Skin of body (tissue), 1 donor: ENCODE measurements at regions not wholly inside any gene's neighbourhood (a gene's known extent, or its start where the extent isn't known, plus 50 kb on each side); places are given as distances from the start of the nearest gene placed in this dataset.
"Not testable (repeated sequence)": the region's sequence is repeated elsewhere in the genome, so short reads cannot be mapped to it uniquely, and the experiment has no call there.

Source experiments
- DNase-seq: peaks from one replicate; lab custom pipeline; 2025; lab: John Stamatoyannopoulos, UW

DNA sequence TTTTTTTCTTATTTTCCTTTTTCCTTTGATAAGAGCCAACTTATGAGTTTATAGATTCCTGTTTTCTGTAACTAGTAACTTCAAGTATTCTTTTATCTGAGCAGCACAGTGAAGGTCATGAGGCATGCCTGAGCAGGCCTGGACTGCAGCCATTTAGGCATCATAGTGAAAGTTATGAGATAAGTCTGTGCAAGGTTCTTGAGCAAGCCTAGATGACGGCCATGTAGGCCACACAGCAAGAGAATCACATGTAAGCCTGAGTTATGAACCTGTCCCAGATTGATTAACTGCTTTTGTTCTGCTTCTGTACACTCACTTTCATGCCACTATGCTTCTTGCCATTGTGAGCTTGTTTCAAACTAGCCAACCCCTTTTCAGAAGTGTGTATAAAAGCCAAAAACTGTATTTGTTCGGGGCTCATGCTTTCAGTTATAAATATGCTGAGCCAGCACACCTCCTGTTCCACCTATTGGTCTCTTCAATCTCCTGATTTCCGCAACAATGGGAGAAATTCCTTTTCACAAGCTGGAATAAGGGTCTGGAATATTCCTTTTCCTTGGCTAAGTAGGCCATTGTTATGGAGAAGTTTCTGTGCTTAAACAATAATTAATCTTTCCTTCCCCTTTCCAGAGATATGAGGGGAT, 745.7 kb downstream of the FAM181B start:
- DNase-seq = no peak

DNA sequence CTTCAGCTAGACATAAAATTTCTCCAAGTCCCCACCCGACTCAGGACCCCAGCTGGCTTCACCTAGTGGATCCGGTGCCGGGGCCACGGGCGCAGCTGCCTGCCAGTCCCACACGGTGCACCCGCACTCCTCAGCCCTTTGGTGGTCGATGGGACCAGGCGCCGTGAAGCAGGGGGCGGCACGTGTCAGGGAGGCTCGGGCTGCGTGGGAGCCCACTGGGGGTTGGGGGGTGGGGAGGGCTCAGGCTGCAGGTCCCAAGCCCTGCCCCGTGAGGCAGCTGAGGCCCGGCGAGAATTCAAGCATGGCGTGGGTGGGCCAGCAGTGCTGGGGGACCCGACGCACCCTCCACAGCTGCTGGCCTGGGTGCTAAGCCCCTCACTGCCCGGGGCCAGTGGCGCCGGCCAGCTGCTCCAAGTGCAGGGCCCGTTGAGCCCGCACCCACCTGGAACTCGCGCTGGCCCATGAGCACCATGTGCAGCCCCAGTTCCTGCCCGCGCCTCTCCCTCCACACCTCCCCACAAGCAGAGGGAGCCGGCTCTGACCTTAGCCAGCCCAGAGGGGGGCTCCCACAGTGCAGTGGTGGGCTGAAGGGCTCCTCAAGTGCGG, 747.0 kb downstream of the FAM181B start:
- no peak for DNase-seq

DNA sequence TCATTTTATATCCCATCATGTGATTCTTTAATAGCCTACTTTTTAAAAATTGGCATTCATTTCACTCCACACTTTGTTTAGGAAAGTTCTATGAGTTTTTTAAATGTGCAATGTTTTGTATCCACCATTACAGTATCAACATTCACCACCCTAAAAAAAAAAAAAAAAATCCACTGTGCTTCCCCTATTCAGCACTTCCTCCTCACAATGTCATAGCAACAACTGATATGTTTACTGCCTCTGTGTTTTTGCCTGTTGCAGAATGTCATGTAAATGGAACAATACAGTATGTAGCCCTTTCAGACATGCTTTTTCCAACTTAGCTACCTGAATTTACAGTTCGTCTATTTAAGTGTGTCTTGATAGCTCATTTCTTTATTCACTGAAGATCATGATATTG, 754.2 kb downstream of the FAM181B start:
- DNase-seq = no peak

GRCh38 chr11:81975261-81975900, 758.3 kb downstream of the FAM181B start:
- no peak for DNase-seq

DNA sequence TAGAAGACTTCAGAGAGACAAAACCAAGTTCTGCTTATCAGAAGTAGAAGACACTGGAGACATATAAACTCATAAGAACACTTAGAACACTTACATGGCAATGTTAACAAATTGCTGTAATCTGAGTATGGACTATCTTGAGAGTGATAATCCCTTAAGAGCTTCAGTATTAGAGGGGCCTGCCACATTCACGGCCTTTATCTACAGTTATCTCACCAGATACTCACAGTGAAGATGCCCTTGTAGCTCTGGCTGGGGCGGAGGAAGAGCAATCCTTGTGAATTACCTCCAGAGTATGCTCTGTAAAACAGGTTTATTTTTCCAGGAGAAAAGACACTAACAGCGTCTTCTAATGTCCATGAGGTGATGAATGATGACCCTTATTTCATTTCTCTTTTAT, 762.8 kb downstream of the FAM181B start:
- no peak for DNase-seq

DNA sequence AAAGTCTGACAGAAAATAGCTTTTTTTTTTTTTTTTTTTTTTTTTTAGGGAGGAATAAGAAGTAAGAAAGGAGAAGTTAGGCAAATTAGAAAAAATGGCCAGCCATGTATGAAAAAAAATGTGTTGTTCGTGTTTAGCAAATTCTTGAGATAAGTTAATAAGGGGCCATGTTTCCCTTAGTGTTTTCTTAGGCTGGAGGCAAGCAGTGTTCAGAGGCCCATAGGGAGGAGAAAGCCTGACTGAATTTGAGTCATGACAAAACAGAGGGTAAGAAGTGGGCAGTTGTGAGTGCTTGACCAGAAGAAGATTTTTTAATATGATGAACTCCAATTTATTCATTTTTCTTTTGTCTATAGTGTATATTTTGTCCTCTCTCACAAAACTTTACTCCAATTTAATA, 766.4 kb downstream of the FAM181B start:
- DNase-seq = no peak

- no peak for DNase-seq
Observed at GRCh38 chr11:81966340-81966739, 767.3 kb downstream of the FAM181B start.

DNA sequence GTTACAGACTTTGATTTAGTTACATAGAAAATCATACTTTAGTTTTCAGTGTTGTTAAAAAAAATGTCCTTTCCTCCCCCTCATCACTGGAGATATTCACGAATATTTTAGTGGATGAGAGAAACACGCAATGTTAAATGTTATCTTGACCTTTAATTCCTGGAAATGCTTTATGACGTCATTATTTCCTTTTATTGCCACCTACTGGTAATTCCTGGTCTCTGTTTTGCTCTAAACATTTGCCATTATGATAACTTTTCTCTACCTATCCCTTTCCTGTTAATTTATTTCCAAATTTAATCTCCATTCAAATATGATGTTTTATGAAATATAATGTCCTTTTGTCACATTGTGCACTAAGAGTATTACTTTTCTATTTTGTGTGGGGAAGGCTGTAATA, 770.6 kb downstream of the FAM181B start:
- no peak for DNase-seq

DNA sequence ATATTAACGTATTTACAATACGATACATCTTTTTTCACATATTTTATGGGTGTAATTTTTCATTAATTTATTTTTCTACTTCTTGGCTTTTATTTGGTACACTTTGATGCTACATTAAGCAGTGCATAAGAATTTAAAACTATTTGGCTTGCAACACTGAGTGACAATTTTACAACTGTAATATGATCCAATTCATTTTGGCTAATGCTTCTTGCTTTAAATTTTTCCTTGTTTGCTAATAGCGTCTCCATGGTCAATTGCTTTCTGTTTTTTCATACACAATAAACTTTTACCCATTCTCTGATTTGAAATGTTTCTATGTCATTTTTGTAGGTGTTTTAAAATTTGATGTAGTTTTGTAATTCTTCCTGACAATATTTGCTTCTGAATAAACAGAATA, 773.2 kb downstream of the FAM181B start:
- no peak for DNase-seq

- DNase-seq = no peak
Observed at GRCh38 chr11:81959341-81959740, 774.3 kb downstream of the FAM181B start.

- not testable (repeated sequence) for DNase-seq
Observed at GRCh38 chr11:81954301-81954700, 779.4 kb downstream of the FAM181B start.

DNA sequence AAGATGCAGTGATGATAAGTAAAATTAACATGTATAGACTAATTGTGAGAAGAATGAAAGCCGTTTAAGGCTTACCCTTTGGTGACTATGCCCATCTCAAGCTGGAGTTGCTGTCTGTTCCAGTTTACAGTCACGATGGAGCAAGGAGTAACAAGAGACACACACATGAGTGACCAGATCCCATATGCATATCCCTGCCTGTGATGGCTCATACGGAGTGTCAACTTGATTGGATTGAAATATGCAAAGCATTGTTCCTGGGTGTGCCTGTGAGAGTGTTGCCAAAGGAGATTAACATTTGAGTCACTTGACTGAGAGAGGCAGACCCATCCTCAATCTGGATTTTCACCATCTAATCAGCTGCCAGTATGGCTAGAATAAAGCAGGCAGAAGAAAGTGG, 786.8 kb downstream of the FAM181B start:
- DNase-seq = no peak

GRCh38 chr11:81942646-81943045, 791.0 kb downstream of the FAM181B start:
- DNase-seq = no peak

DNA sequence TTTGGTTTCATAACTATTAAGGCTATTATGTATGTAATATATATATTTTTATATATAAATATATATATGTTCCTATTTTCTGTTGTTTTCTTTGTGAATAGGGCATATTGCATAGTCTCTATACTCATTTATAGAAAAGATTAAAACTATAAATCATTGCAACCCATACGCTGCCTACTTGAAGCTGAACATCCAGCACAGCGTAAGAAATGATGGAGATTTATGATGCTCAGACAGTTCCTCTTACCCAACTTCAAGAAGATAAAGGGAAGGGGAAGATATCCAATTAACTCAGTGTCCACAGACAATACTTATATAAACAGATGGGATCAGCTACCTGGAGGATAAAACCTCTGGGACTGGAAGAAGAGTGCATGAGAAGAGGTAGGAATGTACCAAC, 791.7 kb downstream of the FAM181B start:
- no peak for DNase-seq

DNA sequence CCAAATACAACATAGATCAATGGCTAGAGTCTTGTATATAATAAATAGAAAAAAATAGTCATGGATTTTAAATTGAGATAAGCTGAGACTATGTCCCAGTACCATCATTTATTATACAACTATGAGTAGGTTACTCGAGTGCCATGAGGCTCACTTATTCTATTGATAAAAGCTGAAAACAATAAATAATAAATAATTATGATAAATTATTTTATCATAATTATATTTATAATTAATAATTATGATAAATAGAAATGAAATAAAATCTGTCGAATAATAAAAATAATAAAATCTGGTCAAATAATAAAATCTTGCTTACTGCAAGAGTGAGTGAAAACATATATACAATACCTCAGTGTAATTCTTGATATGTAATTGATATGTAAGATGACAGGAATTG, 801.4 kb downstream of the FAM181B start:
- DNase-seq = no peak

- no peak for DNase-seq
Observed at GRCh38 chr11:81920205-81920604, 813.5 kb downstream of the FAM181B start.

DNA sequence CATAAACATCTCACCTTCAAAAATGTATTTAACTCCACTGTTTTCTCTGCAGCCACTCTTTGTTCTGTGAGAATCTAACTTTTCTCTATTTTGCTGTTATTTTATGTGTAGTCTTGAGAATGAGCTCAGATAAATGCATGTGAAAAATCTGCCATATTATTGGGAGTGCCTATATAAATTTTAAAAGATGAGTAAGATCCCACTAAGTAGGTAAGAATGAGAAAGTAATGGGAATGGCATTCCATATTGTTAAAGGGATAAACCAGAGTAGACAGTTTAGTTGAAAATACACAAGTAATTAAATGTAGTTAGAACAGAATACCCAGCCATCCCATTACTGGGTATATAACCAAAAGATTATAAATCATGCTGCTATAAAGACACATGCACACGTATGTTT, 817.2 kb downstream of the FAM181B start:
- no peak for DNase-seq

DNA sequence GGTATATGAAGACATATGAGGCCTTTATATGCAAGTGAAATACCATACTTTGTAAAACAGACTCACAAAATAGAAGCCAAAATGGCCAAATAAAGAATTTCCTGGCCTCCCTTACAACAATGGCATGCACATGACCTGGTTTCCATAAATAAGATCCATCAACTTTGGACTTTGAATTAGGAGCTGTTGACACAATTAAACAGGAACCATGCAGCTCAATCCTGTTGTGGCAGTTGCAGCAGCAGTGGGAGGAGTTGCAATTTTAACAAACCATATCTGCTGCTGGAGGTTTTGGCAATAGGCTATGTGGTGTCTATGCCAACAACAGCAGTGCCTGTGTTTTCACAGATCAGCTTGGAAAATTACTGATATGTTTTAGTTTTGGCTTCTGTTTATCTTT, 818.6 kb downstream of the FAM181B start:
- DNase-seq = no peak

- no peak for DNase-seq
Observed at GRCh38 chr11:81913793-81914192, 819.9 kb downstream of the FAM181B start.

DNA sequence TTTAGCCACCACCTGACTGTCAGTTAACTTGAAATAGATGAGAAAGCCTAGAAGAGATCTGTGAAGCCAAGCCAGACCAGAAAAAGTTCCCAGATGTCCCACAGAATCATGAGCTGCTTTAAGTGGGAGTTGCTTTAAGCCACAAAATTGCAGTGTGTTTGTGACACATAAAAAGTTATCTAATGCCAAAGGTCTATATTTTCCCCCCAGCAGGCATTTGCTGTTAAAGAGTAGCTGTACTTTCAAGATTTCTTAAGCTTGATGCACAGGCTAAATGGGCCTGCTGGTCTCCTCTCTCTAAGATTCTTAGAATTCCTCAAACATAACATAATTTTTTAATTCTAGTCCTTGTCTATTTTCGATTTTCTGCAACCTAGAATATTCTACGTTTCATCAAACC, 825.7 kb downstream of the FAM181B start:
- DNase-seq = no peak

GRCh38 chr11:81899156-81899555, 834.5 kb downstream of the FAM181B start:
- DNase-seq = no peak

- DNase-seq = no peak
Observed at GRCh38 chr11:81897639-81898038, 836.0 kb downstream of the FAM181B start.

DNA sequence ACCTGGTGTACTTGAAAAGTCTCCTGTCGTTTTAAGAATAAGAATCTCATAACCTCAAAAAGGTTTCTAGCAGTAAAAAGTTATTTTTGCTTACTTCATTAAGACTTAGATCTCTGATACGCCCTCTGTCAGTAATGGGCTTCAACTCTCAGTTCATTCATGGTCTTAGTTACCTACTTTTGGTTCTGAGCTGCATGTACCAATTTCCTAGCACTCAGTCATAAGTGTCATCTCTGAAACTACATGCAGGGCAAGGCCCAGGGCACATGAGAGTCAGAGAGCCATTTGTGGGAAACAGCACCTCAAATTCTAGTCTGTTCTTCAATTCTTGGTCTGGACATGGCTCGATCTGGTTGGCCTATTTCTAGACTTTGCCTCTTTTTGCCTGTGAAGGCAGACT, 838.4 kb downstream of the FAM181B start:
- DNase-seq = no peak
